IMR-90 (cell line): ENCODE measurements at regions not wholly inside any gene's neighbourhood (a gene's known extent, or its start where the extent isn't known, plus 50 kb on each side); places are given as distances from the start of the nearest gene placed in this dataset.

Experiments used
- ATAC-seq: fragments of 200-7000 bp; cut with Tn5 transposase; 2 replicates; pipeline ENCODE4 v1.9.1; 2020; ENCODE audit warnings: low read depth, mild to moderate bottlenecking, moderate library complexity
- BruUV-seq: library from RNA; stranded (reverse); fragments of 400-500 nt; replicated peaks from 2 replicates; lab custom pipeline; 2021; lab: Mats Ljungman, UMichigan
- CTCF ChIA-PET: fragments of 300-600 bp; formaldehyde crosslinking; extraction: SDS; loops from one replicate; lab custom pipeline; 2021; ENCODE audit warnings: antibody characterized with exemption; lab: Yijun Ruan, JAX
- POLR2A ChIA-PET: fragments of 300-600 bp; sonication (Branson Sonifier 250); formaldehyde crosslinking; loops from one replicate; lab custom pipeline; 2022; ENCODE audit warnings: antibody characterized with exemption; ENCODE audit not compliant: unreplicated experiment; lab: Charles Lee
- DNase-seq: peaks from one replicate; pipeline ENCODE4 v3.0.0; 2013
- H2AFZ ChIP-seq: replicated peaks from 2 replicates; pipeline ENCODE3; 2013; ENCODE audit warnings: low read length, mild to moderate bottlenecking; ENCODE audit not compliant: poor library complexity
- H2AK5ac ChIP-seq: 2 replicates; pipeline ENCODE4 v1.6.1; 2013; ENCODE audit warnings: low read depth, low read length, inconsistent platforms
- H2AK9ac ChIP-seq: replicated peaks from 2 replicates; pipeline ENCODE3; 2013; ENCODE audit warnings: mild to moderate bottlenecking, low read depth, low read length, moderate library complexity; ENCODE audit not compliant: poor library complexity
- H2BK120ac ChIP-seq: 2 replicates; pipeline ENCODE4 v1.6.1; 2013; ENCODE audit warnings: low read depth, low read length, inconsistent platforms
- H2BK15ac ChIP-seq: 3 replicates; pipeline ENCODE4 v1.6.1; 2013; ENCODE audit warnings: low read depth, low read length, inconsistent platforms
- H2BK20ac ChIP-seq: 2 replicates; pipeline ENCODE4 v1.6.1; 2013; ENCODE audit warnings: low read depth, mild to moderate bottlenecking, inconsistent platforms, low read length, moderate library complexity
- H2BK5ac ChIP-seq: 2 replicates; pipeline ENCODE4 v1.6.1; 2013; ENCODE audit warnings: mild to moderate bottlenecking, low read depth, low read length, inconsistent platforms; ENCODE audit not compliant: poor library complexity, severe bottlenecking
- H3K14ac ChIP-seq: replicated peaks from 2 replicates; pipeline ENCODE4 v1.6.1; 2013; ENCODE audit warnings: low read depth, low read length, inconsistent platforms
- H3K18ac ChIP-seq: 2 replicates; pipeline ENCODE4 v1.6.1; 2013; ENCODE audit warnings: low read depth, low read length, control low read depth
- H3K23ac ChIP-seq: 2 replicates; pipeline ENCODE4 v1.6.1; 2013; ENCODE audit warnings: low read depth, low read length, inconsistent platforms
- H3K27ac ChIP-seq: 2 replicates; pipeline ENCODE4 v1.5.1; 2013; ENCODE audit warnings: mild to moderate bottlenecking, control low read depth, low read length; ENCODE audit not compliant: insufficient read depth
- H3K27me3 ChIP-seq: 2 replicates; pipeline ENCODE4 v1.6.1; 2013; ENCODE audit warnings: low read length; ENCODE audit not compliant: control insufficient read depth, insufficient read depth
- H3K36me3 ChIP-seq: 2 replicates; pipeline ENCODE4 v1.6.1; 2013; ENCODE audit warnings: low read length, mixed read lengths; ENCODE audit not compliant: control insufficient read depth, insufficient read depth
- H3K4ac ChIP-seq: 2 replicates; pipeline ENCODE4 v1.6.1; 2013; ENCODE audit warnings: low read depth, low read length, inconsistent platforms
- H3K4me1 ChIP-seq: 2 replicates; pipeline ENCODE4 v1.6.1; 2013; ENCODE audit warnings: low read length, mixed read lengths; ENCODE audit not compliant: control insufficient read depth, insufficient read depth
- H3K4me2 ChIP-seq: 2 replicates; pipeline ENCODE4 v1.6.1; 2013; ENCODE audit warnings: low read depth, mild to moderate bottlenecking, control low read depth, low read length, moderate library complexity
- H3K4me3 ChIP-seq: 2 replicates; pipeline ENCODE4 v1.5.1; 2013; ENCODE audit warnings: low read depth, mild to moderate bottlenecking, control low read depth, low read length, moderate library complexity; ENCODE audit not compliant: insufficient read depth
- H3K56ac ChIP-seq: 2 replicates; pipeline ENCODE4 v1.6.1; 2013; ENCODE audit warnings: low read length, inconsistent platforms; ENCODE audit not compliant: insufficient read depth; ENCODE audit errors: extremely low read depth
- H3K79me1 ChIP-seq, 2 experiments: 2 replicates each; pipeline ENCODE4 v1.6.1; 2013; ENCODE audit warnings: low read length in 2 of 2, inconsistent platforms in 1 of 2, low read depth in 1 of 2
- H3K9ac ChIP-seq: 2 replicates; pipeline ENCODE4 v1.6.1; 2013; ENCODE audit warnings: low read depth, low read length, control low read depth
- H3K9me1 ChIP-seq: 2 replicates; pipeline ENCODE4 v1.6.1; 2013; ENCODE audit warnings: low read length, inconsistent platforms; ENCODE audit not compliant: insufficient read depth
- H3K9me3 ChIP-seq: 2 replicates; pipeline ENCODE4 v1.6.1; 2013; ENCODE audit warnings: low read length; ENCODE audit not compliant: control insufficient read depth, insufficient read depth
- H4K20me1 ChIP-seq: 2 replicates; pipeline ENCODE4 v1.6.1; 2013; ENCODE audit warnings: low read length, inconsistent platforms; ENCODE audit not compliant: insufficient read depth
- H4K5ac ChIP-seq: 2 replicates; pipeline ENCODE4 v1.6.1; 2013; ENCODE audit warnings: mild to moderate bottlenecking, low read depth, low read length, control low read depth
- H4K8ac ChIP-seq, 2 experiments: 2 replicates each; pipeline ENCODE4 v1.6.1; 2013; ENCODE audit warnings: low read depth in 2 of 2, low read length in 2 of 2, control low read depth in 1 of 2, inconsistent platforms in 1 of 2
- H4K91ac ChIP-seq: 2 replicates; pipeline ENCODE4 v1.6.1; 2013; ENCODE audit warnings: low read depth, low read length, inconsistent platforms; ENCODE audit not compliant: insufficient read depth
- BHLHE40 ChIP-seq: fragments of 150-350 bp; IDR thresholded peaks from 2 replicates; pipeline ENCODE4 v1.6.1; 2016; ENCODE audit warnings: mild to moderate bottlenecking, low read depth, low read length
- CHD1 ChIP-seq: IDR thresholded peaks from 2 replicates; pipeline ENCODE4 v1.6.1; 2012; ENCODE audit warnings: low read depth, low read length, improper control_type of control experiment
- CTCF ChIP-seq: conservative IDR thresholded peaks from 2 replicates; pipeline ENCODE4 v1.5.1; 2012; ENCODE audit warnings: mild to moderate bottlenecking, low read depth, low read length, improper control_type of control experiment
- ELK1 ChIP-seq: fragments of 150-350 bp; IDR thresholded peaks from 2 replicates; pipeline ENCODE4 v1.6.1; 2016; ENCODE audit warnings: low read depth, mild to moderate bottlenecking, low read length, moderate library complexity, borderline replicate concordance
- FOS ChIP-seq: fragments of 150-350 bp; IDR thresholded peaks from 2 replicates; pipeline ENCODE4 v1.6.1; 2016; ENCODE audit warnings: low read depth, low read length
- MAFK ChIP-seq: IDR thresholded peaks from 2 replicates; pipeline ENCODE4 v1.6.1; 2012; ENCODE audit warnings: low read depth, low read length, improper control_type of control experiment
- MAZ ChIP-seq: IDR thresholded peaks from 2 replicates; pipeline ENCODE4 v1.6.1; 2012; ENCODE audit warnings: low read depth, mild to moderate bottlenecking, low read length, improper control_type of control experiment, moderate library complexity, borderline replicate concordance
- MXI1 ChIP-seq: IDR thresholded peaks from 2 replicates; pipeline ENCODE4 v1.6.1; 2012; ENCODE audit warnings: low read depth, mild to moderate bottlenecking, low read length, moderate library complexity, borderline replicate concordance
- NFE2L2 ChIP-seq: fragments of 150-350 bp; IDR thresholded peaks from 2 replicates; pipeline ENCODE4 v1.6.1; 2016; ENCODE audit warnings: low read depth, mild to moderate bottlenecking, low read length
- POLR2A ChIP-seq: IDR thresholded peaks from 2 replicates; pipeline ENCODE4 v1.6.1; 2012; ENCODE audit warnings: mild to moderate bottlenecking, low read depth, low read length
- RAD21 ChIP-seq: IDR thresholded peaks from 2 replicates; pipeline ENCODE4 v1.6.1; 2012; ENCODE audit warnings: low read length, improper control_type of control experiment
- RCOR1 ChIP-seq: IDR thresholded peaks from 2 replicates; pipeline ENCODE4 v1.6.1; 2012; ENCODE audit warnings: mild to moderate bottlenecking, low read length, improper control_type of control experiment; ENCODE audit not compliant: insufficient replicate concordance
- RFX5 ChIP-seq: IDR thresholded peaks from 2 replicates; pipeline ENCODE4 v1.8.0; 2012; ENCODE audit warnings: low read depth, mild to moderate bottlenecking, low read length, moderate library complexity
- SMC3 ChIP-seq: fragments of 150-350 bp; IDR thresholded peaks from 2 replicates; pipeline ENCODE4 v1.6.1; 2016; ENCODE audit warnings: low read depth, mild to moderate bottlenecking, antibody characterized with exemption, low read length, moderate library complexity
- USF2 ChIP-seq: fragments of 150-350 bp; IDR thresholded peaks from 2 replicates; pipeline ENCODE4 v1.6.1; 2017; ENCODE audit warnings: mild to moderate bottlenecking, antibody characterized with exemption, low read length, low read depth
- WGBS, 2 experiments: methylation state at CpG; one replicate each; pipeline versions ENCODE4 v1.1.5 to v1.1.7; 2013; ENCODE audit warnings: missing lambda C conversion rate in 2 of 2; ENCODE audit not compliant: insufficient read length in 1 of 2; ENCODE audit errors: extremely low coverage in 2 of 2; 5-methylcytosine and 5-hydroxymethylcytosine counted together
- dilution Hi-C: fragments of 300-500 bp; cut with HindIII; formaldehyde crosslinking; loops from one replicate; pipeline ENCODE4 v1.14.3; 2018; ENCODE audit warnings: low sequenced_read_pairs; ENCODE audit not compliant: unreplicated experiment
- in situ Hi-C: fragments of 300-500 bp; cut with MboI; formaldehyde crosslinking; loops from 3 replicates; pipeline ENCODE4 v1.14.3; 2019; ENCODE audit warnings: low sequenced_read_pairs, inconsistent platforms, mixed read lengths
- intact Hi-C: fragments of 100-400 bp; cut with micrococcal nuclease; formaldehyde crosslinking; loops from 2 replicates; pipeline ENCODE4 v1.10.0; 2022

- H2BK5ac ChIP-seq, result no peak overlapping the region
- no peak overlapping the region for H3K14ac ChIP-seq
- no peak overlapping the region for H3K23ac ChIP-seq
- no peak overlapping the region for H3K18ac ChIP-seq
- no peak overlapping the region for H3K4ac ChIP-seq
- no peak overlapping the region for H2AK5ac ChIP-seq
- 87% methylated on average over 6 of the region's 17 CpGs; no CpG with 5 or more reads in 1 of the 2 experiments for WGBS, 2 experiments
- H3K79me1 ChIP-seq, result no peaks in the 10 kb centered on the region
- H3K56ac ChIP-seq, result no peak overlapping the region
- H3K4me3 ChIP-seq, result no peak overlapping the region
- no peak overlapping the region for H2BK15ac ChIP-seq
- H3K27ac ChIP-seq, result no peak overlapping the region
- intact Hi-C loops (no loop called here), dilution Hi-C loops (no loop called here), in situ Hi-C loops (no loop called here)
- no peaks in the 10 kb centered on the region for H3K36me3 ChIP-seq
- H3K9ac ChIP-seq, result no peak overlapping the region
- H3K4me1 ChIP-seq, result no peaks in the 10 kb centered on the region
- peaks cover 6% of the 10 kb centered on the region; the same call in 1 of the 2 replicates for H3K9me3 ChIP-seq
- H3K9me1 ChIP-seq, result no peaks in the 10 kb centered on the region
- CTCF ChIA-PET, result no interaction called here
- DNase-seq (no peak), ATAC-seq (no peak)
- no peak overlapping the region for H2AK9ac ChIP-seq
- POLR2A ChIA-PET, result no interaction called here
- no peak overlapping the region for H2BK20ac ChIP-seq
- no peak overlapping the region for H2AFZ ChIP-seq
- H4K8ac ChIP-seq, result no peak overlapping the region
- no peaks in the 10 kb centered on the region for H4K20me1 ChIP-seq
- H3K4me2 ChIP-seq, result no peak overlapping the region
- H2BK120ac ChIP-seq, result no peak overlapping the region
- no peak overlapping the region for H4K91ac ChIP-seq
- TF ChIP-seq ELK1 (no peak), BHLHE40 (no peak), MXI1 (no peak), USF2 (no peak), POLR2A (no peak), RAD21 (no peak), FOS (no peak), NFE2L2 (no peak), CHD1 (no peak), MAZ (no peak), RCOR1 (no peak), MAFK (no peak), SMC3 (no peak), CTCF (no peak), RFX5 (no peak)
- BruUV-seq, result no TSS peak
- H3K27me3 ChIP-seq, result no peaks in the 10 kb centered on the region
- no peak overlapping the region for H4K5ac ChIP-seq
Observed at GRCh38 chr4:58149404-58150085, 1039.4 kb upstream of the IGFBP7 start.
